Gastrocnemius medialis (tissue), 4 donors: ENCODE measurements at regions not wholly inside any gene's neighbourhood (a gene's known extent, or its start where the extent isn't known, plus 50 kb on each side); places are given as distances from the start of the nearest gene placed in this dataset.
A peak's percentile ranks its signal among the peaks of the same experiment; 100 is the strongest.

Experiments
- ATAC-seq, 2 donors: fragments of 150-250 bp; one replicate each; pipeline ENCODE4 v1.9.1; 2016
- DNase-seq, 2 donors: peaks; one replicate each; pipeline ENCODE4 v3.0.0-alpha.2; 2019
- H3K27ac ChIP-seq, 4 donors: fragments of 200-600 bp; sonication (generic); 1 replicate in 1 of 4; 2 replicates in 3 of 4; pipeline ENCODE4 v1.5.1; 2016 to 2018; ENCODE audit warnings: mild to moderate bottlenecking in 2 of 4, moderate library complexity in 1 of 4
- H3K27me3 ChIP-seq, 3 donors: fragments of 200-600 bp; sonication (generic) in 2 of 3; 1 replicate in 1 of 3; 2 replicates in 2 of 3; pipeline versions ENCODE4 v1.5.1 to v1.6.0; 2016 to 2019; ENCODE audit warnings: mild to moderate bottlenecking in 1 of 3, moderate library complexity in 1 of 3
- H3K36me3 ChIP-seq, 2 donors: fragments of 200-600 bp; sonication (generic) in 1 of 2; one replicate each; pipeline ENCODE4 v1.5.1; 2017 to 2018
- H3K4me1 ChIP-seq, 2 donors: fragments of 200-600 bp; sonication (generic) in 1 of 2; one replicate each; pipeline ENCODE4 v1.5.1; 2016 to 2017; ENCODE audit warnings: mild to moderate bottlenecking in 2 of 2
- H3K4me3 ChIP-seq, 4 donors: fragments of 200-600 bp; sonication (generic) in 3 of 4; 1 replicate in 1 of 4; 2 replicates in 3 of 4; pipeline ENCODE4 v1.5.1; 2016 to 2019; ENCODE audit warnings: mild to moderate bottlenecking in 2 of 4
- H3K9me3 ChIP-seq, 3 donors: fragments of 200-600 bp; sonication (generic) in 2 of 3; 1 replicate in 1 of 3; 2 replicates in 2 of 3; pipeline ENCODE4 v1.5.1; 2016 to 2019
- POLR2A ChIP-seq, 2 donors: fragments of 450-650 bp; IDR thresholded peaks; one replicate each; pipeline ENCODE4 v1.6.1; 2017; ENCODE audit warnings: antibody characterized with exemption in 2 of 2, mild to moderate bottlenecking in 2 of 2, moderate library complexity in 2 of 2
- in situ Hi-C, 4 donors: fragments of 200-750 bp; cut with MboI; loops; one replicate each; pipeline versions ENCODE4 v1.15.0 to v1.8.0; 2017; ENCODE audit warnings: low sequenced_read_pairs in 4 of 4
- intact Hi-C: fragments of 100-400 bp; cut with DNase I; formaldehyde crosslinking; loops from one replicate; pipeline ENCODE4 v1.15.1; 2023; ENCODE audit warnings: low total_unique reads
- TF ChIP-seq, protein P1 (sequence below), 5 experiments: fragments of 450-650 bp in 3 of 5; fragments of 200-600 bp in 2 of 5; sonication (generic) in 2 of 5; IDR thresholded peaks in 4 of 5; conservative IDR thresholded peaks in 1 of 5; 1 replicate in 4 of 5; 2 replicates in 1 of 5; pipeline ENCODE4 v1.5.1; 2016 to 2019; ENCODE audit warnings: antibody characterized with exemption in 5 of 5, mild to moderate bottlenecking in 3 of 5, moderate library complexity in 3 of 5

DNA sequence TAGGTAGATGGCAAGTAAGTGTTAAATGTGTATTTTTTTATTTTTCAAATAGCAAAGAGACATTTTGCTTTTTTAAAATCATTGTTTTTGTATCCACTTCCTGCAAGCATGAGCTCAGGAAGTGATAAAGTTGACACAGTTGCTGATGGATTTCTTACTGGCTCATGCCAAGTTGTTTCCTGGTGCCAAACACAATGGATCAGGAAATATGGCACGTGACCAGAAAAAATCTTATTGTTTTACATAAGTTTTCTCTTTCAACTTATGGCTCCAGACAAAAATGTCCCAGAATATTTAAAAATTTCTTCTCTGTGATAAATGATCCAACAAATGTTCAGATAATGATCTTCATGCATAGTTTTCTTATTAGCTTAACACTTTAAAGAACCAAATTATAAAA, 1279.1 kb upstream of the FLRT2 start:
- intact Hi-C loops (no loop called here), in situ Hi-C loops (no loop called here)
- H3K4me3 ChIP-seq: no peak overlapping the region
- DNase-seq (no peak), ATAC-seq (no peak)
- no peaks in the 10 kb centered on the region for H3K4me1 ChIP-seq
- no peak overlapping the region for H3K27ac ChIP-seq
- no peaks in the 10 kb centered on the region for H3K9me3 ChIP-seq
- H3K27me3 ChIP-seq: no peaks in the 10 kb centered on the region
- TF ChIP-seq, protein P1, sequence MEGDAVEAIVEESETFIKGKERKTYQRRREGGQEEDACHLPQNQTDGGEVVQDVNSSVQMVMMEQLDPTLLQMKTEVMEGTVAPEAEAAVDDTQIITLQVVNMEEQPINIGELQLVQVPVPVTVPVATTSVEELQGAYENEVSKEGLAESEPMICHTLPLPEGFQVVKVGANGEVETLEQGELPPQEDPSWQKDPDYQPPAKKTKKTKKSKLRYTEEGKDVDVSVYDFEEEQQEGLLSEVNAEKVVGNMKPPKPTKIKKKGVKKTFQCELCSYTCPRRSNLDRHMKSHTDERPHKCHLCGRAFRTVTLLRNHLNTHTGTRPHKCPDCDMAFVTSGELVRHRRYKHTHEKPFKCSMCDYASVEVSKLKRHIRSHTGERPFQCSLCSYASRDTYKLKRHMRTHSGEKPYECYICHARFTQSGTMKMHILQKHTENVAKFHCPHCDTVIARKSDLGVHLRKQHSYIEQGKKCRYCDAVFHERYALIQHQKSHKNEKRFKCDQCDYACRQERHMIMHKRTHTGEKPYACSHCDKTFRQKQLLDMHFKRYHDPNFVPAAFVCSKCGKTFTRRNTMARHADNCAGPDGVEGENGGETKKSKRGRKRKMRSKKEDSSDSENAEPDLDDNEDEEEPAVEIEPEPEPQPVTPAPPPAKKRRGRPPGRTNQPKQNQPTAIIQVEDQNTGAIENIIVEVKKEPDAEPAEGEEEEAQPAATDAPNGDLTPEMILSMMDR (IDR thresholded peaks at IDR 0.05 in 4 of 5, conservative IDR thresholded peaks at IDR 0.05 in 1 of 5): no peak
- H3K36me3 ChIP-seq: no peaks in the 10 kb centered on the region

DNA sequence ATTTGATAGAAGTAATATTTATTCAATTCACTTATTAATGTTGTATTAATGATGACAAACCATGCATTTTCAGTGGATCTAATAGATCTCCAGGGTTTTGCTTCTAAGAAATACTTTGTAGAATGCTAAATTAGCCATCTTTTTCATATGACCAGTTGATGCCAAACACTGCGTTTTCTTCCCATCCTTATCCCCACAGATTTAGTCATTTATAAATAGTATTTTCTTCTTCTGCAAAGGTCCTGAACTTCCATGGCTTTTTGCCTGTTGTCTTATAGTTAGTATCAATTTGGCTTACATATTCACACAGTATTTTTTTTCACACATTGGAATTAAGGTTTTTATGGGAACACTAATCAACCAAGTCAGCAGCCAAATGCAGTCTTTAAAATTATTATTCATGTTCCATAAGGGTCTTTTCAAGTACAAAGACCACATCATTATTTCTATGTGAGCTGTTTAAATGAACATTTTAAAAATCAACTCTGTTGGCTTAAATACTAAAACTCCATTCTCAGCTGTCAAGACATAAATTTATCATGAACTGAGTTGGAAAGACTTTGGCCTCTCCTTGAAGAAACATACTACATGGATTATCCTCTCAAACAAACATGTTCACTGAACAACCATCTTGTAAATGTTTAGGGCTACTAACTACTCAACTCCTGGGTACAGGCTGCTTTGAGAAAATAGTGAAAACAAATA, 1278.4 kb upstream of the FLRT2 start:
- intact Hi-C loops (no loop called here), in situ Hi-C loops (no loop called here)
- H3K4me3 ChIP-seq: no peak overlapping the region
- no peak for TF ChIP-seq POLR2A (IDR thresholded peaks at IDR 0.05)
- TF ChIP-seq, protein P1 (IDR thresholded peaks at IDR 0.05 in 4 of 5, conservative IDR thresholded peaks at IDR 0.05 in 1 of 5): no peak
- no peaks in the 10 kb centered on the region for H3K36me3 ChIP-seq
- H3K4me1 ChIP-seq: no peaks in the 10 kb centered on the region
- no peak for DNase-seq
- H3K27ac ChIP-seq: no peak overlapping the region
- H3K9me3 ChIP-seq: no peaks in the 10 kb centered on the region
- H3K27me3 ChIP-seq: no peaks in the 10 kb centered on the region
- no peak for ATAC-seq

DNA sequence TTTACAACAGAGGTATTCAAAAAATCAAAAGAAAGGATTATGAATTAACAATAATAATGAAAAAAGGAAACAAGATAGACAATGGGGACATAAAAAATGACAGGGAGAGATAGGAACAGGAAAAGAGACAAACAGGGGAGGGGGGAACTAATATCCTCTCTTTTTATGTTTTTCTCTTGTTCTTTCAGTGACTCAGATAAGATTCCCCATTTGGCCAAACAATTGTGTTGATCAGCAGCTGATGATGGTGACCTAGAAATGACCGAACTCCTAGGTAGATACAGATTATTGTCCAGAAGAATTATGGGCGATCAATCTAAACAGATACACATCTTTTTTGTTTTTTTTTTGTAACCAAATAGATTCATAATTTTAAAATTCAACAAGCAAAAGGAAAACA, 1277.2 kb upstream of the FLRT2 start:
- DNase-seq (no peak), ATAC-seq (no peak)
- Histone ChIP-seq H3K27ac (no peak overlapping the region), H3K4me1 (no peaks in the 10 kb centered on the region), H3K27me3 (no peaks in the 10 kb centered on the region), H3K36me3 (no peaks in the 10 kb centered on the region), H3K4me3 (no peak overlapping the region), H3K9me3 (no peaks in the 10 kb centered on the region)
- TF ChIP-seq, protein P1 (IDR thresholded peaks at IDR 0.05 in 4 of 5, conservative IDR thresholded peaks at IDR 0.05 in 1 of 5): no peak
- TF ChIP-seq POLR2A (IDR thresholded peaks at IDR 0.05): no peak
- intact Hi-C loops: no loop called here
- in situ Hi-C loops: no loop called here

DNA sequence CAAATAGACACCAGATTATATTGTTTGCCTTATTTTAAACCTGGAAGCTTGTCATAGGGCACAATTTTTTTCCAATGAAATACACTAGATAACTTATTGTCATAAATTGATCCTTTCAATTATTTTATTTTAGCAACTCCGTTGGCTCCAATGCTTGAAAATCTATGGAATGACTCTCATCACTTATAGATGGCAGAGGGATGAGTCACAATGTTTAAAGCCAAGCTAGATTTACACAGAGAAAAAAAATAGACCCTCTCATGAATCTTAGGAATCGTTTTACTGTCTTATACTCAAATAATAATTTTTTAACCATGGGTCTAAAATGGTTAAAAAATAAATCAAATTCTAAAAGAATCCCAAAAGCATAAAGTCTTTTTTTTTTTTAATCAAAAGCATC, 1276.6 kb upstream of the FLRT2 start:
- Histone ChIP-seq H3K9me3 (no peaks in the 10 kb centered on the region), H3K4me3 (no peak overlapping the region), H3K4me1 (no peaks in the 10 kb centered on the region), H3K36me3 (no peaks in the 10 kb centered on the region), H3K27me3 (no peaks in the 10 kb centered on the region), H3K27ac (no peak overlapping the region)
- ATAC-seq (no peak), DNase-seq (no peak)
- TF ChIP-seq POLR2A (IDR thresholded peaks at IDR 0.05): no peak
- TF ChIP-seq, protein P1 (IDR thresholded peaks at IDR 0.05 in 4 of 5, conservative IDR thresholded peaks at IDR 0.05 in 1 of 5): no peak
- in situ Hi-C loops (no loop called here), intact Hi-C loops (no loop called here)

DNA sequence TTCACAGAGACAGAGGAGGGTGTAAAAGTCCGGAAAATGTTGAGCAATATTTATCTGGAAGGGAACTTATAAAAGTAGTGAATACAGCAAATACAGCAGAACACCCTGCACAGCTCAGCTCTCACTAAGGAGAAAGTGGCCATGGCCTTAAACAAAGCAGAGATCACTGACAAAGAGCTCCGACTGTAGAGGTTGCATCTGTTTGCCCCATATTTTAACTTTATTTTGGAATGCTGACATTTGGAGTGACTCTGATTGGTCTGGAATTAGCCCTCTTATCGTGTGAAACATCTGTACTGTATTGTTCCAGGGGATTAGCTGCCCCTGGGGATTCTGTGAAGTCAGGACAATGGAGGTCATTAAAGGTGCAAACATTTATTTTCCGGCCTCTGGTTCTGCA, 1275.7 kb upstream of the FLRT2 start:
- no peaks in the 10 kb centered on the region for H3K27me3 ChIP-seq
- no peaks in the 10 kb centered on the region for H3K36me3 ChIP-seq
- ATAC-seq (peak in 1 of 2 donors; percentile 50), DNase-seq (no peak)
- no peak overlapping the region for H3K27ac ChIP-seq
- in situ Hi-C loops: no loop called here
- H3K4me3 ChIP-seq: no peak overlapping the region
- no peaks in the 10 kb centered on the region for H3K9me3 ChIP-seq
- no peaks in the 10 kb centered on the region for H3K4me1 ChIP-seq
- no peak for TF ChIP-seq POLR2A (IDR thresholded peaks at IDR 0.05)
- intact Hi-C loops: no loop called here
